NCI-H146 treated with DMSO at 0.1 percent for 48 hours (cell line): ENCODE measurements at regions not wholly inside any gene's neighbourhood (a gene's known extent, or its start where the extent isn't known, plus 50 kb on each side); places are given as distances from the start of the nearest gene placed in this dataset.
A peak's percentile ranks its signal among the peaks of the same experiment; 100 is the strongest.

ENCODE experiments used
- DNase-seq: peaks from one replicate; lab custom pipeline; 2025; ENCODE audit not compliant: unreplicated experiment; lab: John Stamatoyannopoulos, UW

DNA sequence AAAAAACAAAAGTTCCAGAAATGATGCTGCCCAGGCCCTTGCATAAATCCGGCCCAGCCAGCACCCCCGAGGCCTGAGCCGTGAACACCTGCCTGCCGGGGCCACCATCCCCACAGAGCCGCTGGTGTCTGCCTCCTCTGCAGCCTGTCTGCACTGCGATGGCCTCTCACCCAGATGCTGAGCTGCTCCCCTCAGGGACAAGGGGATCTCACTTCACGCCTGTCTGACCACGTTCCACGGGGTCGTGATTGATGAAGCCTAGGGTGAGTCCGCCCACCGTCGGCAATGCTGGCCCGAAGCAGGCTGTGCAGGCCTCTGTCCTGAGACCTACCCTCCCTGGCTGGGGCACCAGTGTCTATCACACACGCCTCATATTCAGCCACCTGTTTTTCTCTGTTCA, 444.2 kb downstream of the EIPR1 start:
- DNase-seq: no peak

- no peak for DNase-seq
Observed at GRCh38 chr2:2932692-2933305, 444.8 kb downstream of the EIPR1 start.

DNA sequence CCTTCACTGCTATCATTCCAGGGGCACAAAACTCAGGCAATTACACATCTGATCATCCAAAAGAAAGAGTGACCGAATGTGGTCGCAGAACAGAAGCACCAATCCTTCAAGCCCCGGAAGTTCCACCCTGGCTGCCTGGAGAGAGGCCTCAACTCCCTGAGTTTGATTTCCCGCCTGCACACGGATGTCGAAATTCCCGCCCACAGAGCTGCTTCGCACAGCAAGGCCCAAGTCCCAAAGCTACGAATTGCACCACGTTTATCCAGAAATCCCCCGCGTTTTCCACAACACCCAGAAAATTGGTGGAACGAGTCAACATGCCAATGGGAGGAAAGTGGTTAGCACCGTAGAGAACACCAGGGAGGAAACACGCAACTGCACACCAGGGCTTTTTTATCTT, 445.4 kb downstream of the EIPR1 start:
- no peak for DNase-seq

- DNase-seq: no peak
Observed at GRCh38 chr2:2931318-2932075, 446.1 kb downstream of the EIPR1 start.

DNA sequence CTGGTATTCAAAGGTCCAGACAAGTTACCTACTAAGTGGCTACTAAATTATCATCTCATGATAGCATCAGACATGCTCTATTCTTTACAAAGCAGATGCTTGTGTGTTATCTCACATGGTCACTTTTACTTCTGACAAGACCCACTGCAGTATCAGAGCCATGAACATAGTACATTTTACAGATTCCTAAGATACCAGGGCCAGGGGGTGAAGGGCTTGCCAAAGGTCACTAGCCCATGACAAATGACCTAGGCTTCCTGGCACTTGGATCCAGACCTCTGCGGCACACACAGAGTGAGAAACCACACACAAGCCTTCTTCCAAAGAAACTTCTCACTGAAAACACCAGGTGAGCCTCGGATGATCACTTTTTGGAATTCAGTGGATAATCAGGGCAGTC, 446.8 kb downstream of the EIPR1 start:
- DNase-seq: no peak

GRCh38 chr2:2926858-2927175, 450.8 kb downstream of the EIPR1 start:
- no peak for DNase-seq

DNA sequence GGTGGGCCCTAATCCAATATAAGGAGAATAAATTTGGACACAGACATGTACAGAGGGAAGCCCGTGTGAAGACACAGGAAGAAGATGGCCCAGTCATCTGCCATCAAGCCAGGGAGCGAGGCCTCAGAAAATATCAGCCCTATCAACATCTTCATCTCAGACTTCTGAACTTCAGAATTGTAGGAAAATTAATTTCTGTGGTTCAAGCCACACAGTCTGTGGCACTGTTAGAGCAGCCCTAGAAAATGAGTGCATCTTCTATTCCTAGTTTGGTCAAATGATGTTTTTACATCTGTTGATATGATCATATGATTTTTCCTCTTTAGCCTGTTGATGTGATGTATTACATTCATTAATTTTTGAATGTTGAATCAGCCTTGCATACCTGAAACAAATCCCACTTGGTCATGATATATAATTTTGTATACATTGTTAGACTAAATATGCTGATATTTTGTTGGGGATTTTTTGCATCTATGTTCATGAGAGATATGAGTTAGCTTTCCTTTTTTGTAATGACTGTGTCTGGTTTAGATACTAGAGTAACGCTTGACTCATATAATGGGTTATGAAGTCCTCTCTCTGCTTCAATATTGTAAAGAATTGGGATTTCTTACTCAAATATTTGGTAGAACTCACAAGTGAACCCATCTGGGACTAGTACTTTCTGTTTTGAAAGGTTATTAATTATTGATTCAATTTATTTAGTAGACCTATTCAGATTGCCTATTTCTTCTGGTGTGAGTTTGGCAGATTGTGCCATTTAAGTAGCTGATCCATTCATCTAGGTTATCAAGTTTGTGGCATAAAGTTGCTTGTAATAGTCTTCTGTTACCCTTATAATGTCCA, 451.4 kb downstream of the EIPR1 start:
- no peak for DNase-seq

- DNase-seq: no peak
Observed at GRCh38 chr2:2922156-2922555, 455.5 kb downstream of the EIPR1 start.

GRCh38 chr2:2921011-2921720, 456.5 kb downstream of the EIPR1 start:
- no peak for DNase-seq

- DNase-seq: peak; percentile 51
Observed at GRCh38 chr2:2919574-2920365, 457.8 kb downstream of the EIPR1 start.

- no peak for DNase-seq
Observed at GRCh38 chr2:2919026-2919425, 458.6 kb downstream of the EIPR1 start.

DNA sequence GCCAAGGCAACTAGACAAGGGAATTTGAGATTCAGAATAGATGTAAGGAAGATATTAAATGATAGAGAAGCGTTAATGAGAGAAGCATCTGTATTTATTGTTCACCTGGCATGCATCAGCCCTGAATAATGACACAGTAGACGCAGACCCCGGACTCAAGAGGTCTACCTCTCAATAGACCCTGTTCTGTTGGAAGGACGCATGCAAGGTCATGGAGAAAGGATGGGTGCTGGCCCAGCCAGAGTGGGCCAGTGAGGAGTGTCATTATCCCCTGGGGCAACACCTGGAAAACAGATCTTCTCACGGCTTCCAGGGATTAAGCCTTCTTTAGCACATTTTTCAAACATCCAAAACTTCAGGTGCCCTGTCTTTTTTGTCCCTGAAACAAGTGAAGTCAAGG, 461.0 kb downstream of the EIPR1 start:
- DNase-seq: no peak

GRCh38 chr2:2914252-2914651, 463.4 kb downstream of the EIPR1 start:
- DNase-seq: no peak

GRCh38 chr2:2913601-2914120, 464.0 kb downstream of the EIPR1 start:
- no peak for DNase-seq

GRCh38 chr2:2912731-2913130, 464.9 kb downstream of the EIPR1 start:
- DNase-seq: no peak

DNA sequence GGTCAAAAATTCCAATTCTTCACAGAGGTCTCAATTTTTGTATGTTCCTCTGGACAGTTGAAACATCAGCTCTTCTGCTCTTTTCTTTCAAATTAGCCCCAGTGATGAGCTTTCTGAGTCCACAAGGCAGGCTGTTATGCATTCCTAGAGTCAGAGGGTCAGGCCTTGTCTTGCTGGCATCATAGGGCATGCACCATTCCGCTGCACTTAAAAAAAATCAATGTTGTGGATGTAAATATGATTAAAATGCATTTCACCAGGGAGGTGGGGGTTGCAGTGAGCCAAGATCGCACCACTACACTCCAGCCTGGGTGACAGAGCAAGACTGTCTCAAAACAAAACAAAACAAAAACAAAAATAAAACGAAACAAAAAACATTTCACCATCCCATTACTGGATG, 465.3 kb downstream of the EIPR1 start:
- DNase-seq: no peak

- DNase-seq: no peak
Observed at GRCh38 chr2:2910259-2910658, 467.4 kb downstream of the EIPR1 start.

DNA sequence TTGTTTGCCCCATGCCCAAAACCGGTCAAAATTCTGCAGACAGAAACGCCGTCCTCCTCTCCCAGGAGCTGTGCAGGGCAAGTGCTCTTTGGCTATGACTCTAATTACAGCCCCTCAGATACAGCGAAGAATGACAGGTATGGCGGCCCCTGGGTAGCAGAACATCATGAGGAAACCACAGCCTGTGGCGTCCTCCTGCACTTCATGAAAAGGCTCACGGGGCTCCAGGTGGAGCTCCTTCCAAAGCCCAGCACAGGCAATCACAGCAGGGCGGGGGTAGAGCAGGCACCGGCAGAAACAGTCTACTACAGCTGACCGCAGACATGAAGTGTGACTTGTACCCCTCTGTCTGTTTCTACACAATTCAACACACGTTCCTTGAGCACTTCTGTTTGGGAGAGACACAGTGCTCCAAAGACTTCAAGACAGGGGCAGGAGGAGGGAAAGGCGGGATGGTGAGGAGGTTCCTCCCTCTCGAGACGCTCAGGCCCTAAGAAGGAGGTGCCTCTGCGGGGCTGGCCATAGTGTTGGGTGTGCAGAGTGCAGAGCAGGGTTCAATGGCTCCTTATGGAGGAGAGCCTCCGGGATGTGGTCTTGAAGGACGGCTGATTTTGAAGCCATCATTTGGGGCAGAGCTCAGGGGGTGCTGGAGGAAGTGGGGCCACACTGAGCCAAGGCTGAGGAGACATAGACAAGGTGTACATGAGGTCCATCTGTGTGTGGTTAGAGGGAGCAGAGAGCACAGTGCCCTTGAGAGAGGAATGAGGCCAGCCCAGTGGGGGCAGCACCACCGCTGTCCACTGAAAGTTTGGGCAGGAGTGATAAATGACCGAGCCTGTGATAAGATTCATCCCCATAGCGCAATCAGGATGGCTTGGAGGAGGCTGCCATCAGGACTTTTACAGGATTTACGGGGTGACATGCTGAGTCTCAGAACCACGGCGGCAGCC, 468.3 kb downstream of the EIPR1 start:
- no peak for DNase-seq

- DNase-seq: no peak
Observed at GRCh38 chr2:2906091-2906490, 471.5 kb downstream of the EIPR1 start.
